ENCODE measurements at regions not wholly inside any gene's neighbourhood (a gene's known extent, or its start where the extent isn't known, plus 50 kb on each side); places are given as distances from the start of the nearest gene placed in this dataset.
A peak's percentile ranks its signal among the peaks of the same experiment; 100 is the strongest.
"Not testable (repeated sequence)": the region's sequence is repeated elsewhere in the genome, so short reads cannot be mapped to it uniquely, and the experiment has no call there.

DNA sequence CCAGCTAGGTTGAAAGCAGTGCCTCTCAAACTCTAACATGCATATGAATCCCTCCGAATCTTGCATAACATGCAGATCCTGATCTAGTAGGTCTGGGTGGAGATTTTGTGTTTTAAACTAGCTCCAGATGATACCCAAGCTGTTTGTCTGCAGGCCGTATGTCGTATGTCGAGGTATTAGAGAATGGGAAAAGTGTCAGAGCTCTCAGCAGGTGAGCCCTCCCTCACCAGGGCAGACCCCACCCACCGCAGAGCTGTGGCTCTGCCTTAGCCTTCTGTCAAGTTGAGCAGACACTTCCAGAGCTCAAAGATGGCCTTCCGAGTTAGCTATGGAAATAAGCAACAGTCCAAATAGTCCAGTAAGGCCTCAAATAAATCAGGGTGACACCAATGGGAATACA lies 83.2 kb upstream of the MAP3K1 start:
- TF ChIP-seq, protein P1, sequence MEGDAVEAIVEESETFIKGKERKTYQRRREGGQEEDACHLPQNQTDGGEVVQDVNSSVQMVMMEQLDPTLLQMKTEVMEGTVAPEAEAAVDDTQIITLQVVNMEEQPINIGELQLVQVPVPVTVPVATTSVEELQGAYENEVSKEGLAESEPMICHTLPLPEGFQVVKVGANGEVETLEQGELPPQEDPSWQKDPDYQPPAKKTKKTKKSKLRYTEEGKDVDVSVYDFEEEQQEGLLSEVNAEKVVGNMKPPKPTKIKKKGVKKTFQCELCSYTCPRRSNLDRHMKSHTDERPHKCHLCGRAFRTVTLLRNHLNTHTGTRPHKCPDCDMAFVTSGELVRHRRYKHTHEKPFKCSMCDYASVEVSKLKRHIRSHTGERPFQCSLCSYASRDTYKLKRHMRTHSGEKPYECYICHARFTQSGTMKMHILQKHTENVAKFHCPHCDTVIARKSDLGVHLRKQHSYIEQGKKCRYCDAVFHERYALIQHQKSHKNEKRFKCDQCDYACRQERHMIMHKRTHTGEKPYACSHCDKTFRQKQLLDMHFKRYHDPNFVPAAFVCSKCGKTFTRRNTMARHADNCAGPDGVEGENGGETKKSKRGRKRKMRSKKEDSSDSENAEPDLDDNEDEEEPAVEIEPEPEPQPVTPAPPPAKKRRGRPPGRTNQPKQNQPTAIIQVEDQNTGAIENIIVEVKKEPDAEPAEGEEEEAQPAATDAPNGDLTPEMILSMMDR (conservative IDR thresholded peaks at IDR 0.05; ENCODE audit: low read depth, low read length) = no peak

DNA sequence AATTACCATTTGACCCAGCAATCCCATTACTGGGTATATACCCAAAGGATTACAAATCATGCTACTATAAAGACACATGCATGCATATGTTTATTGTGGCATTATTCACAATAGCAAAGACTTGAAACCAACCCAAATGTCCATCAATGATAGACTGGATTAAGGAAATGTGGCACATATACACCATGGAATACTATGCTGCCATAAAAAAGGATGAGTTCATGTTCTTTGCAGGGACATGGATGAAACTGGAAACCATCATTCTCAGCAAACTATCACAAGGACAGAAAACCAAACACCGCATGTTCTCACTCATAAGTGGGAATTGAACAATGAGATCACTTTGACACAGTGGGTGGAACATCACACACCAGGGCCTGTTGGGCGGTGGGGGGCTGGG lies 83.9 kb upstream of the MAP3K1 start:
- DNase-seq (ENCODE audit: low read depth); H3K4me3 ChIP-seq (ENCODE audit: low read depth, low read length): not testable (repeated sequence)

More for the DNA sequence above, 83.2 kb upstream of the MAP3K1 start:
- H3K4me3 ChIP-seq (ENCODE audit: low read depth, low read length) = no peak overlapping the region
- no peak for DNase-seq (ENCODE audit: low read depth)

DNA sequence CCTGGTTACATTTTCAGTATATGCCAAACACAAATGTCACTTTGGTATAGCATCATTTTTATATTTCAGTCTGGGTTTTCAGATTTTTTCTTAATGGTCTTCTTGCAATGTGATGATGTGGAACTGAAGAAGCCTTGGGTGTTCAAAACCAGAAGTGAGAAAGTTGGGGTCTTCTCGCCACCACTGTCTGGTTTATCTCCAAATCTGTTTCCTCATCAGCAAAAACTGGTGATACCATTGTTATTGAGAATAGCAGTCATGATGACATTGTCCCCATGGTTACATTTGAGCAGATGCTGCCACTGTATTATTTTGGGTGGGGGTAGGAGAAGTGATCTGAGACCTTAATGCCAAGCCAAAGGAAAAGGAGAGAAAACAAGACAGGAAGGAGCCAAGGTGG lies 85.9 kb upstream of the MAP3K1 start:
- DNase-seq (ENCODE audit: low read depth) = no peak
- no peak overlapping the region for H3K4me3 ChIP-seq (ENCODE audit: low read depth, low read length)
- TF ChIP-seq, protein P1 (conservative IDR thresholded peaks at IDR 0.05; ENCODE audit: low read depth, low read length) = no peak

DNA sequence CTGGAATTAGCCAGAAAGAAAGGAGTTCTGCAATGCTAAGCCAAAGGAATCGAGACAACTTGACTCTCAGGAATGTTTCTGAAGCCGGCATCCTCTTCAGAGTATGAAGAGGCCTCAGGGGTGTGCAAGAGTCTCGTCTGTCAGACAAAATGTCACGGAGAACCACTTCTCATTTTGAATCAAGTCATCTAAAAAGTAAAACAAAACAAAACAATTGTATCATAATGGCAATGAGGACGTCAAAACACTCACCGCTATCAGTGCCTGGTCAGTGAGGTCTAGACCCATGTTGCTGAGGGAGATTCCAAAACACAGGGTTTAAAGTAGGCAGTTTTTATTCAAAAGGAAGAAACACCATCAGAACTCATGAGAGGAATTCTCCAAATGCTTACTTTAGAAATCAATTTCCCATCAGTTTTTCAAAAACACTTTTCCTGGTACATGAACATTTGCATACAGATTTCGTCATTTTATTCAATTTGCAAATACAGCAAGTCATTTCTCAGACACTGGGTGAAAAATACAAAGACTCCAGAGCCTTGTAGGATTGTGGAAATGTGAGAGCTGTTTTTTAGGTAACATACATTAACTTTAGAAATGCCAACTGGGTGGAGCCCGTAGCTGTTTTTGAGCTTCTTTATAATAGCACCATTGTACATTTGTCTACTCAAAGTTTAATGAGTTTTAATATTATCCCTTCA lies 89.5 kb upstream of the MAP3K1 start:
- no peak overlapping the region for H3K4me3 ChIP-seq (ENCODE audit: low read depth, low read length)
- peak; percentile 12 for DNase-seq (ENCODE audit: low read depth)
- TF ChIP-seq, protein P1 (conservative IDR thresholded peaks at IDR 0.05; ENCODE audit: low read depth, low read length) = no peak

DNA sequence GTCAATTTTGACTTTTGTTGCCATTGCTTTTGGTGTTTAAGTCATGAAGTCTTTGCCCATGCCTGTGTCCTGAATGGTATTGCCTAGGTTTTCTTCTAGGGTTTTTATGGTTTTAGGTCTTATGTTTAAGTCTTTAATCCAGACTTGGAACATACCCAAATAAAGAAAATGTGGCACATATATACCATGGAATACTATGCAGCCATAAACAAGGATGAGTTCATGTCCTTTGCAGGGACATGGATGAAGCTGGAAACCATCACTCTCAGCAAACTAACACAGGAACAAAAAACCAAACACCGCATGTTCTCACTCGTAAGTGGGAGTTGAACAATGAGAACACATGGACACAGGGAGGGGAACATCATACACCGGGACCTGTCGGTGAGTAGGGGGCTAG lies 90.5 kb upstream of the MAP3K1 start:
- H3K4me3 ChIP-seq (ENCODE audit: low read depth, low read length); DNase-seq (ENCODE audit: low read depth): not testable (repeated sequence)

DNA sequence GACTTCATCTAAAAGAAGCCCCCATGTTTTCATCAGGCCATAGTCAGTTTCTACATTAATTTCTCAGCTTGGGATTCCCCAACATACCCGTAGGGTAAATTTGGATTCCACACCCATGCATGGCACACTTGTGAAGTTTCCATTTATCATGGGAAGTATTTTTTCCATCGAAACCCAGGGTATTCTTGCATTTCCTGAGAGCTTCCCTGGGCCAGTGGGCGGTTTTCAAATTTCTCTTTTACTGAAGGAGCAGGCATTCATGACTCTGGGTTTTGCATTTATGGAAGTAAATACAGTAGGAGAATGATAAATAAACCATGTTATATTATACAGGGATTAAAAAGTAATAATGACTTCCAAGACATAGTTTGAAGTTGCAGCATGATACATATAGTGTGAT lies 93.0 kb upstream of the MAP3K1 start:
- no peak overlapping the region for H3K4me3 ChIP-seq (ENCODE audit: low read depth, low read length)
- TF ChIP-seq, protein P1 (conservative IDR thresholded peaks at IDR 0.05; ENCODE audit: low read depth, low read length) = no peak
- no peak for DNase-seq (ENCODE audit: low read depth)

DNA sequence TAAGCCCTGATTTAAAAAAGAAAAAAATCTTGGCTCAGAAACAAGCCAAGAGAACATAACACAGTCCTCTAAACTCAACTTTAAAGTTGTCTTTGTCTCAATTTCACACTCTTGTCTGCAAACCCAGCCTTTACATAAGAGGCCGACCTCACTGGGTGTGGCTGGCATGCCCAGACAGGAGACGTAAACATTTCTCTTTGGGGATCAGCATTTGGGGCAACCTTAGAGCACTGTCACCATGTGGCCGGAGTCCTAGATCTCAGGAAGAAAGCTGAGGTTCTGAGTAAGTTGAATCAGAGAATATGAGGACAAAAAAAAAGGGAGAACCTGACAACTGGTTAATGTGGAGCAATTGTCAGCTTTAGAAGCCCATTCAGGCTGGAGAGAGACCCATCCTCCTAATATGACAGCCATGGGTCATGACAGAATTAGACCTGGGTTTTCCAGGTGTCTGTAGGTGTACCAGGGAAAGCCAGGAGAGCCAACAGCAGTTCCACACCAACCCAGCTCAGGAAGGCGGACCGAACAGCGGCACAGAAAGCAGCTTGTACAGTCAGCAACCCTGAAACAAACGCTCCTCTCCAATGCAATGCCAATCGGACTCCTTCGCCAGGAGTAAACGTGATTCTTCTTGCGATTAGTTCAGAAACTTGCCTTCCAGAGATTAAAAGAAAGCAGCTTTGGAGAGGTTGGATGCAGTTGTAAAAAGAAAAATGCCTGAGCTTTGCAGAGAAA lies 97.9 kb upstream of the MAP3K1 start:
- TF ChIP-seq, protein P1 (conservative IDR thresholded peaks at IDR 0.05; ENCODE audit: low read depth, low read length) = no peak
- H3K4me3 ChIP-seq (ENCODE audit: low read depth, low read length) = no peak overlapping the region
- no peak for DNase-seq (ENCODE audit: low read depth)

DNA sequence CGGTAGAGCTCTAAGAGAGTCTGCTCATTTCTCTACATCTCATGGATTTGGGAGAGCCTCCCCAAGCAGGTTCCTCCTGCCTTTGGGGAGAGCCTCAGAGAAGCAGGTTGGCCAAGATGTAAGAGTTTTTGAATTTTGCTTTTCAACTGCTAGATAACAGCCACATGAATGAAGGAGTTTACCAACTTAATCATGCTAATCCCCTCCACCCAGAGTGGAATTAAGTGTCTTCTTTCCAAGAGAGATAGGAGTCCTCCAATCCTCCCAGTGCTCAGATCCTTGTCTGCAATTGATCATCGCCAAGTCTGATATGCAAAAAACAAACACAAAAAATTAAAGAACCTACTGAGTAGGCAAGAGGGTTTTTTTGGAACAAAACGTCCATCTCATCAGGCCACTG lies 99.4 kb upstream of the MAP3K1 start:
- no peak for DNase-seq (ENCODE audit: low read depth)
- TF ChIP-seq, protein P1 (conservative IDR thresholded peaks at IDR 0.05; ENCODE audit: low read depth, low read length) = no peak
- H3K4me3 ChIP-seq (ENCODE audit: low read depth, low read length) = no peak overlapping the region
